GM23338 (cell line): ENCODE measurements at regions not wholly inside any gene's neighbourhood (a gene's known extent, or its start where the extent isn't known, plus 50 kb on each side); places are given as distances from the start of the nearest gene placed in this dataset.

ENCODE experiments used
- ATAC-seq: fragments of 200-7000 bp; cut with Tn5 transposase; 3 replicates; pipeline ENCODE4 v1.9.1; 2020
- DNase-seq: peaks from one replicate; pipeline ENCODE4 v3.0.0-alpha.2; 2015; ENCODE audit warnings: low spot score
- H2AFZ ChIP-seq: fragments of 200-600 bp; sonication (generic); 2 replicates; pipeline ENCODE4 v1.8.0; 2016; ENCODE audit warnings: antibody characterized with exemption, mild to moderate bottlenecking, moderate library complexity
- H3F3A ChIP-seq: fragments of 200-600 bp; sonication (generic); replicated peaks from 2 replicates; pipeline ENCODE4 v1.8.0; 2017; ENCODE audit warnings: antibody characterized with exemption, mixed run types, low read depth
- H3K27ac ChIP-seq: fragments of 200-600 bp; sonication (generic); 2 replicates; pipeline ENCODE4 v1.6.1; 2016; ENCODE audit warnings: low read depth
- H3K27me3 ChIP-seq: fragments of 200-600 bp; sonication (generic); 2 replicates; pipeline ENCODE4 v1.8.0; 2016; ENCODE audit warnings: mild to moderate bottlenecking, mixed run types, moderate library complexity; ENCODE audit not compliant: insufficient read depth
- H3K36me3 ChIP-seq: fragments of 200-600 bp; sonication (generic); 2 replicates; pipeline ENCODE4 v1.8.0; 2016; ENCODE audit warnings: mild to moderate bottlenecking; ENCODE audit not compliant: insufficient read depth
- H3K4me1 ChIP-seq: fragments of 200-600 bp; sonication (generic); 2 replicates; pipeline ENCODE4 v1.8.0; 2016; ENCODE audit warnings: mild to moderate bottlenecking, moderate library complexity; ENCODE audit not compliant: insufficient read depth
- H3K4me2 ChIP-seq: fragments of 200-600 bp; sonication (generic); 2 replicates; pipeline ENCODE4 v1.7.1; 2017; ENCODE audit warnings: mixed run types
- H3K4me3 ChIP-seq: fragments of 200-600 bp; sonication (generic); 2 replicates; pipeline ENCODE4 v1.6.1; 2016; ENCODE audit warnings: mixed run types
- H3K79me2 ChIP-seq: fragments of 200-600 bp; sonication (generic); replicated peaks from 2 replicates; pipeline ENCODE4 v1.8.0; 2017; ENCODE audit warnings: mild to moderate bottlenecking; ENCODE audit not compliant: insufficient read depth
- H3K9me2 ChIP-seq: fragments of 200-600 bp; sonication (generic); 2 replicates; pipeline ENCODE4 v1.8.0; 2017; ENCODE audit not compliant: insufficient read depth
- H4K20me1 ChIP-seq: fragments of 200-600 bp; sonication (generic); replicated peaks from 2 replicates; pipeline ENCODE4 v1.8.0; 2017; ENCODE audit warnings: mild to moderate bottlenecking; ENCODE audit not compliant: insufficient read depth
- H3K27ac Mint-ChIP-seq: 2 replicates; pipeline ENCODE4 v1.8.0; 2020; ENCODE audit warnings: inconsistent platforms, mild to moderate bottlenecking, moderate library complexity, mixed read lengths
- H3K27me3 Mint-ChIP-seq: 3 replicates; pipeline ENCODE4 v1.8.0; 2022; ENCODE audit warnings: low read depth, mild to moderate bottlenecking, moderate library complexity, mixed read lengths, inconsistent platforms; ENCODE audit not compliant: insufficient read depth, poor library complexity
- H3K36me3 Mint-ChIP-seq: 3 replicates; pipeline ENCODE4 v1.8.0; 2021; ENCODE audit warnings: low read depth, mild to moderate bottlenecking, inconsistent platforms, moderate library complexity, mixed read lengths
- H3K4me1 Mint-ChIP-seq: 3 replicates; pipeline ENCODE4 v1.8.0; 2020; ENCODE audit warnings: mild to moderate bottlenecking, inconsistent platforms, mixed read lengths
- H3K4me3 Mint-ChIP-seq: 3 replicates; pipeline ENCODE4 v1.8.0; 2021; ENCODE audit warnings: moderate library complexity, mild to moderate bottlenecking, inconsistent platforms, mixed read lengths
- H3K9me3 Mint-ChIP-seq: 3 replicates; pipeline ENCODE4 v1.8.0; 2020; ENCODE audit warnings: moderate library complexity, mild to moderate bottlenecking, inconsistent platforms, mixed read lengths
- CREB1 ChIP-seq: fragments of 250-450 bp; sonication (Bioruptor Pico); IDR thresholded peaks from 2 replicates; pipeline ENCODE4 v1.5.0; 2020; ENCODE audit warnings: low read depth, mild to moderate bottlenecking, moderate library complexity
- EZH2phosphoT487 ChIP-seq: fragments of 200-600 bp; sonication (generic); IDR thresholded peaks from one replicate; pipeline ENCODE4 v1.8.1; 2018; ENCODE audit warnings: antibody characterized with exemption; ENCODE audit not compliant: unreplicated experiment
- NANOG ChIP-seq: IDR thresholded peaks from 2 replicates; pipeline ENCODE4 v1.6.1; 2016; ENCODE audit warnings: antibody characterized with exemption, borderline replicate concordance
- POLR2AphosphoS5 ChIP-seq: IDR thresholded peaks from 2 replicates; pipeline ENCODE4 v1.6.1; 2016; ENCODE audit warnings: antibody characterized with exemption, low read depth
- ZNF114 ChIP-seq: fragments of 250-450 bp; sonication (Bioruptor Pico); IDR thresholded peaks from 2 replicates; pipeline ENCODE4 v1.5.0; 2020; ENCODE audit warnings: mild to moderate bottlenecking, moderate library complexity
- ZNF331 ChIP-seq: fragments of 250-450 bp; sonication (Bioruptor Pico); IDR thresholded peaks from 2 replicates; pipeline ENCODE4 v1.5.0; 2020; ENCODE audit warnings: low read depth, mild to moderate bottlenecking, moderate library complexity
- TF ChIP-seq, protein P1 (sequence below), 2 experiments: fragments of 200-600 bp in 1 of 2; sonication (generic) in 1 of 2; conservative IDR thresholded peaks; 2 replicates each; pipeline versions ENCODE4 v1.5.1 to v1.6.1; 2016 to 2017; ENCODE audit warnings: antibody characterized with exemption in 2 of 2, low read depth in 2 of 2, mild to moderate bottlenecking in 2 of 2, moderate library complexity in 1 of 2
- TF ChIP-seq, protein P2 (sequence below): IDR thresholded peaks from one replicate; pipeline ENCODE4 v1.6.1; 2018; ENCODE audit warnings: antibody characterized with exemption; ENCODE audit not compliant: unreplicated experiment
- TF ChIP-seq, protein P3 (sequence below): IDR thresholded peaks from 2 replicates; pipeline ENCODE4 v1.6.1; 2016; ENCODE audit warnings: antibody characterized with exemption
- TF ChIP-seq, protein P4 (sequence below): fragments of 250-450 bp; sonication (Bioruptor Pico); IDR thresholded peaks from 2 replicates; pipeline ENCODE4 v1.5.0; 2020; ENCODE audit warnings: mild to moderate bottlenecking, moderate library complexity

DNA sequence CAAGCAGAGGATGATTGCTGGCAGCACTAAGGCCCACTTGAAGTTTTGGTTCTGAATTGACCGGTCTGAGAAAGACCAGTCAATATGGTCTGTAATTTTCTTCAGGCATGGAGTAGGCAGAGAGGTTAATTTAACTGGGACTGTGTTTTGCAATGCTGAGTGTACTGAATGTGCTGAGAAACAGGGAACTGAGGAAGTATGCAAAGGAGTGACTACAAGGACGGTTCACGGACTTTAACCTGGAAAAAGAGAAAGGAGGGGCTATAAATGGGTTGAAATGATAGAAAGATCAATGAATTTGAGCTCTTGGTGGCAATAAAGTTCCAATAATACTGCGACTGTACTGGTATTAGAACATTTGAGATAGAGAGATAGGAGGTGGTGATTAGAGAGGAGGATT, 84.5 kb downstream of the MAGEB17 start:
- Mint-ChIP-seq H3K9me3 (peaks cover 8% of the 10 kb centered on the region; the same call in 2 of the 3 replicates), H3K27ac (no peak overlapping the region), H3K27me3 (no peaks in the 10 kb centered on the region), H3K4me1 (no peaks in the 10 kb centered on the region), H3K36me3 (peaks cover 4% of the 10 kb centered on the region; the same call in 2 of the 3 replicates), H3K4me3 (no peak overlapping the region)
- Histone ChIP-seq H4K20me1 (no peaks in the 10 kb centered on the region), H3K4me2 (no peak overlapping the region), H3K9me2 (no peaks in the 10 kb centered on the region), H3K4me3 (no peak overlapping the region), H3K27me3 (no peaks in the 10 kb centered on the region), H2AFZ (no peak overlapping the region), H3K79me2 (no peaks in the 10 kb centered on the region), H3F3A (no peaks in the 10 kb centered on the region), H3K4me1 (no peaks in the 10 kb centered on the region), H3K27ac (no peak overlapping the region), H3K36me3 (no peaks in the 10 kb centered on the region)
- DNase-seq (no peak), ATAC-seq (no peak)
- TF ChIP-seq, protein P1, sequence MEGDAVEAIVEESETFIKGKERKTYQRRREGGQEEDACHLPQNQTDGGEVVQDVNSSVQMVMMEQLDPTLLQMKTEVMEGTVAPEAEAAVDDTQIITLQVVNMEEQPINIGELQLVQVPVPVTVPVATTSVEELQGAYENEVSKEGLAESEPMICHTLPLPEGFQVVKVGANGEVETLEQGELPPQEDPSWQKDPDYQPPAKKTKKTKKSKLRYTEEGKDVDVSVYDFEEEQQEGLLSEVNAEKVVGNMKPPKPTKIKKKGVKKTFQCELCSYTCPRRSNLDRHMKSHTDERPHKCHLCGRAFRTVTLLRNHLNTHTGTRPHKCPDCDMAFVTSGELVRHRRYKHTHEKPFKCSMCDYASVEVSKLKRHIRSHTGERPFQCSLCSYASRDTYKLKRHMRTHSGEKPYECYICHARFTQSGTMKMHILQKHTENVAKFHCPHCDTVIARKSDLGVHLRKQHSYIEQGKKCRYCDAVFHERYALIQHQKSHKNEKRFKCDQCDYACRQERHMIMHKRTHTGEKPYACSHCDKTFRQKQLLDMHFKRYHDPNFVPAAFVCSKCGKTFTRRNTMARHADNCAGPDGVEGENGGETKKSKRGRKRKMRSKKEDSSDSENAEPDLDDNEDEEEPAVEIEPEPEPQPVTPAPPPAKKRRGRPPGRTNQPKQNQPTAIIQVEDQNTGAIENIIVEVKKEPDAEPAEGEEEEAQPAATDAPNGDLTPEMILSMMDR (conservative IDR thresholded peaks at IDR 0.05; ENCODE audit: low read depth in 2 of 2) = no peak
- no peak for TF ChIP-seq ZNF114 (CRISPR knock-in tag)
- TF ChIP-seq NANOG = no peak
- no peak for TF ChIP-seq EZH2phosphoT487
- TF ChIP-seq POLR2AphosphoS5 = no peak
- TF ChIP-seq, protein P2, sequence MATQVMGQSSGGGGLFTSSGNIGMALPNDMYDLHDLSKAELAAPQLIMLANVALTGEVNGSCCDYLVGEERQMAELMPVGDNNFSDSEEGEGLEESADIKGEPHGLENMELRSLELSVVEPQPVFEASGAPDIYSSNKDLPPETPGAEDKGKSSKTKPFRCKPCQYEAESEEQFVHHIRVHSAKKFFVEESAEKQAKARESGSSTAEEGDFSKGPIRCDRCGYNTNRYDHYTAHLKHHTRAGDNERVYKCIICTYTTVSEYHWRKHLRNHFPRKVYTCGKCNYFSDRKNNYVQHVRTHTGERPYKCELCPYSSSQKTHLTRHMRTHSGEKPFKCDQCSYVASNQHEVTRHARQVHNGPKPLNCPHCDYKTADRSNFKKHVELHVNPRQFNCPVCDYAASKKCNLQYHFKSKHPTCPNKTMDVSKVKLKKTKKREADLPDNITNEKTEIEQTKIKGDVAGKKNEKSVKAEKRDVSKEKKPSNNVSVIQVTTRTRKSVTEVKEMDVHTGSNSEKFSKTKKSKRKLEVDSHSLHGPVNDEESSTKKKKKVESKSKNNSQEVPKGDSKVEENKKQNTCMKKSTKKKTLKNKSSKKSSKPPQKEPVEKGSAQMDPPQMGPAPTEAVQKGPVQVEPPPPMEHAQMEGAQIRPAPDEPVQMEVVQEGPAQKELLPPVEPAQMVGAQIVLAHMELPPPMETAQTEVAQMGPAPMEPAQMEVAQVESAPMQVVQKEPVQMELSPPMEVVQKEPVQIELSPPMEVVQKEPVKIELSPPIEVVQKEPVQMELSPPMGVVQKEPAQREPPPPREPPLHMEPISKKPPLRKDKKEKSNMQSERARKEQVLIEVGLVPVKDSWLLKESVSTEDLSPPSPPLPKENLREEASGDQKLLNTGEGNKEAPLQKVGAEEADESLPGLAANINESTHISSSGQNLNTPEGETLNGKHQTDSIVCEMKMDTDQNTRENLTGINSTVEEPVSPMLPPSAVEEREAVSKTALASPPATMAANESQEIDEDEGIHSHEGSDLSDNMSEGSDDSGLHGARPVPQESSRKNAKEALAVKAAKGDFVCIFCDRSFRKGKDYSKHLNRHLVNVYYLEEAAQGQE = no peak

DNA sequence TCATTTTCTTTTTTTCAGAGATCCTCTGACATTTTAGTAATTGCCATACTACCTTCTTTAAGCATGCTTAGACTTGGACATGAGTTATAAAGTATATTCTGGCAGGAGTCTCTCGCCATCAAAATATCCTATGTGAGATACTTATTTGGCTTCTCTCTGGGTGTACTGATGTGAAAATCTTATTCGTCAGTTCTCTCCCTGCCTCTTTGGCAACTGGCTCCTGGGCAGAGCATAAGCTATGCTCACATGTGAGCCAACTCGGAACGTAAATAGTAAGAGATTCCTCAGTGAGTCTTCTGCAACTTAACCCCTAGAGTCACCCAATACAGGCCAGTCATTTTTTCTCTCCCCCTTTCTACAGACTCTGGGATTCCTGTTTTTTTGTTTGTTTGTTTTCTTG, 91.6 kb downstream of the MAGEB17 start:
- peaks cover 20% of the 10 kb centered on the region for H3K4me1 Mint-ChIP-seq
- no peak overlapping the region for H3K4me3 ChIP-seq
- TF ChIP-seq CREB1 (CRISPR knock-in tag) (no peak), ZNF331 (CRISPR knock-in tag) (no peak), EZH2phosphoT487 (no peak), NANOG (no peak)
- TF ChIP-seq, protein P3, sequence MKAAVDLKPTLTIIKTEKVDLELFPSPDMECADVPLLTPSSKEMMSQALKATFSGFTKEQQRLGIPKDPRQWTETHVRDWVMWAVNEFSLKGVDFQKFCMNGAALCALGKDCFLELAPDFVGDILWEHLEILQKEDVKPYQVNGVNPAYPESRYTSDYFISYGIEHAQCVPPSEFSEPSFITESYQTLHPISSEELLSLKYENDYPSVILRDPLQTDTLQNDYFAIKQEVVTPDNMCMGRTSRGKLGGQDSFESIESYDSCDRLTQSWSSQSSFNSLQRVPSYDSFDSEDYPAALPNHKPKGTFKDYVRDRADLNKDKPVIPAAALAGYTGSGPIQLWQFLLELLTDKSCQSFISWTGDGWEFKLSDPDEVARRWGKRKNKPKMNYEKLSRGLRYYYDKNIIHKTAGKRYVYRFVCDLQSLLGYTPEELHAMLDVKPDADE = no peak
- TF ChIP-seq, protein P4, sequence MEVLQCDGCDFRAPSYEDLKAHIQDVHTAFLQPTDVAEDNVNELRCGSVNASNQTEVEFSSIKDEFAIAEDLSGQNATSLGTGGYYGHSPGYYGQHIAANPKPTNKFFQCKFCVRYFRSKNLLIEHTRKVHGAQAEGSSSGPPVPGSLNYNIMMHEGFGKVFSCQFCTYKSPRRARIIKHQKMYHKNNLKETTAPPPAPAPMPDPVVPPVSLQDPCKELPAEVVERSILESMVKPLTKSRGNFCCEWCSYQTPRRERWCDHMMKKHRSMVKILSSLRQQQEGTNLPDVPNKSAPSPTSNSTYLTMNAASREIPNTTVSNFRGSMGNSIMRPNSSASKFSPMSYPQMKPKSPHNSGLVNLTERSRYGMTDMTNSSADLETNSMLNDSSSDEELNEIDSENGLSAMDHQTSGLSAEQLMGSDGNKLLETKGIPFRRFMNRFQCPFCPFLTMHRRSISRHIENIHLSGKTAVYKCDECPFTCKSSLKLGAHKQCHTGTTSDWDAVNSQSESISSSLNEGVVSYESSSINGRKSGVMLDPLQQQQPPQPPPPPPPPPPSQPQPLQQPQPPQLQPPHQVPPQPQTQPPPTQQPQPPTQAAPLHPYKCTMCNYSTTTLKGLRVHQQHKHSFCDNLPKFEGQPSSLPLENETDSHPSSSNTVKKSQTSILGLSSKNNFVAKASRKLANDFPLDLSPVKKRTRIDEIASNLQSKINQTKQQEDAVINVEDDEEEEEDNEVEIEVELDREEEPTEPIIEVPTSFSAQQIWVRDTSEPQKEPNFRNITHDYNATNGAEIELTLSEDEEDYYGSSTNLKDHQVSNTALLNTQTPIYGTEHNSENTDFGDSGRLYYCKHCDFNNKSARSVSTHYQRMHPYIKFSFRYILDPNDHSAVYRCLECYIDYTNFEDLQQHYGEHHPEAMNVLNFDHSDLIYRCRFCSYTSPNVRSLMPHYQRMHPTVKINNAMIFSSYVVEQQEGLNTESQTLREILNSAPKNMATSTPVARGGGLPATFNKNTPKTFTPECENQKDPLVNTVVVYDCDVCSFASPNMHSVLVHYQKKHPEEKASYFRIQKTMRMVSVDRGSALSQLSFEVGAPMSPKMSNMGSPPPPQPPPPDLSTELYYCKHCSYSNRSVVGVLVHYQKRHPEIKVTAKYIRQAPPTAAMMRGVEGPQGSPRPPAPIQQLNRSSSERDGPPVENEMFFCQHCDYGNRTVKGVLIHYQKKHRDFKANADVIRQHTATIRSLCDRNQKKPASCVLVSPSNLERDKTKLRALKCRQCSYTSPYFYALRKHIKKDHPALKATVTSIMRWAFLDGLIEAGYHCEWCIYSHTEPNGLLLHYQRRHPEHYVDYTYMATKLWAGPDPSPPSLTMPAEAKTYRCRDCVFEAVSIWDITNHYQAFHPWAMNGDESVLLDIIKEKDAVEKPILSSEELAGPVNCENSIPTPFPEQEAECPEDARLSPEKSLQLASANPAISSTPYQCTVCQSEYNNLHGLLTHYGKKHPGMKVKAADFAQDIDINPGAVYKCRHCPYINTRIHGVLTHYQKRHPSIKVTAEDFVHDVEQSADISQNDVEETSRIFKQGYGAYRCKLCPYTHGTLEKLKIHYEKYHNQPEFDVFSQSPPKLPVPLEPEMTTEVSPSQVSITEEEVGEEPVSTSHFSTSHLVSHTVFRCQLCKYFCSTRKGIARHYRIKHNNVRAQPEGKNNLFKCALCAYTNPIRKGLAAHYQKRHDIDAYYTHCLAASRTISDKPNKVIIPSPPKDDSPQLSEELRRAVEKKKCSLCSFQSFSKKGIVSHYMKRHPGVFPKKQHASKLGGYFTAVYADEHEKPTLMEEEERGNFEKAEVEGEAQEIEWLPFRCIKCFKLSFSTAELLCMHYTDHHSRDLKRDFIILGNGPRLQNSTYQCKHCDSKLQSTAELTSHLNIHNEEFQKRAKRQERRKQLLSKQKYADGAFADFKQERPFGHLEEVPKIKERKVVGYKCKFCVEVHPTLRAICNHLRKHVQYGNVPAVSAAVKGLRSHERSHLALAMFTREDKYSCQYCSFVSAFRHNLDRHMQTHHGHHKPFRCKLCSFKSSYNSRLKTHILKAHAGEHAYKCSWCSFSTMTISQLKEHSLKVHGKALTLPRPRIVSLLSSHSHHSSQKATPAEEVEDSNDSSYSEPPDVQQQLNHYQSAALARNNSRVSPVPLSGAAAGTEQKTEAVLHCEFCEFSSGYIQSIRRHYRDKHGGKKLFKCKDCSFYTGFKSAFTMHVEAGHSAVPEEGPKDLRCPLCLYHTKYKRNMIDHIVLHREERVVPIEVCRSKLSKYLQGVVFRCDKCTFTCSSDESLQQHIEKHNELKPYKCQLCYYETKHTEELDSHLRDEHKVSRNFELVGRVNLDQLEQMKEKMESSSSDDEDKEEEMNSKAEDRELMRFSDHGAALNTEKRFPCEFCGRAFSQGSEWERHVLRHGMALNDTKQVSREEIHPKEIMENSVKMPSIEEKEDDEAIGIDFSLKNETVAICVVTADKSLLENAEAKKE (CRISPR knock-in tag) = no peak

More for the DNA sequence above, 91.6 kb downstream of the MAGEB17 start:
- Histone ChIP-seq H3K9me2 (no peaks in the 10 kb centered on the region), H4K20me1 (no peaks in the 10 kb centered on the region), H3F3A (no peaks in the 10 kb centered on the region), H3K4me2 (no peak overlapping the region), H3K36me3 (no peaks in the 10 kb centered on the region), H3K27me3 (no peaks in the 10 kb centered on the region), H3K27ac (no peak overlapping the region), H2AFZ (no peak overlapping the region), H3K4me1 (peaks cover 6% of the 10 kb centered on the region; the same call in 1 of the 2 replicates), H3K79me2 (no peaks in the 10 kb centered on the region)
- DNase-seq (no peak), ATAC-seq (no peak)
- Mint-ChIP-seq H3K36me3 (peaks cover 4% of the 10 kb centered on the region; the same call in 2 of the 3 replicates), H3K27me3 (no peaks in the 10 kb centered on the region), H3K9me3 (peaks cover 15% of the 10 kb centered on the region), H3K27ac (no peak overlapping the region), H3K4me3 (no peak overlapping the region)
